ENCODE measurements at regions not wholly inside any gene's neighbourhood (a gene's known extent, or its start where the extent isn't known, plus 50 kb on each side); places are given as distances from the start of the nearest gene placed in this dataset.

DNA sequence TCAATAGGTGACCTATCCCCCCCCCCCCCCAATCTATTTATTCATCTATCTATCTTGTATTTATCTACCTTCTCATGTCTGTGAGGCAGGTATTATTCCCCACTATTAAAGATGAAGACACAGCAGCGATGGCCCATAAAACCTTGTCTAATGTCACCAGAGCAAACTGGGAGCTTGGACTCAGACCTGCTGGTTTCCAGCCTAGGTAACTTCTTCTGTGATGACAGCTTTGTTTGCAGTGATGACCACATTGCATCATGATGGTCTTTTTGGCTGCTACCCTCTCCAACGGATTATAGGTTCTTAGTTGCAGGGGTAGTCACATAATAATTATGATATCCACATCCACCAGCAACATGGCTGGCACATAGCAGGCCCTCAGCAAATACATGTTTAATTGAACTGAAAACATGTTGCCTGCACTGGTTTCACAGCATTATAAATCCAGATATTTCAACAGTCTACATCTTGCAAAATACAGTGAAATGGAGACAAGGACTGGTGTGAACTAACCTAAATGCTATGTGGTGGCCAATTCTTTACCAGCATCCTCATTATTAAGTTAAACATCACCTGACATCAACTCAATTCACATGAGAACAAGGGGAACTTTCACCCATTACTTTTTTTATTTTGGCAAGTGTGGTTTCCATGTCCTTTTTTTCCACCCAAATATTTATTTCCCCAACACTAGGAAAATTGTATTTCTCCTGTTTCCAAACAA is 712.5 kb upstream of the NRSN1 start:
- Histone ChIP-seq H3K4ac (ENCODE audit: low read depth, low read length) (peak overlapping the region; percentile 69), H3K4me3 (ENCODE audit: insufficient read depth, low read depth, low read length) (no peak overlapping the region), H3K4me1 (ENCODE audit: control insufficient read depth, insufficient read depth, low read length) (peaks cover 6% of the 10 kb centered on the region), H3K9me3 (ENCODE audit: control insufficient read depth, insufficient read depth, low read length) (no peaks in the 10 kb centered on the region), H3K79me1 (ENCODE audit: low read depth in 1 of 2, low read length in 2 of 2) (no peaks in the 10 kb centered on the region), H2BK15ac (ENCODE audit: low read depth, low read length) (peak overlapping the region; percentile 82; the same call in 1 of the 3 replicates), H3K14ac (replicated peaks; ENCODE audit: low read depth, low read length) (peak overlapping the region; percentile 22), H3K9ac (ENCODE audit: low read depth, low read length) (no peak overlapping the region), H3K56ac (ENCODE audit: extremely low read depth, insufficient read depth, low read length) (no peak overlapping the region), H3K23ac (ENCODE audit: low read depth, low read length) (peak overlapping the region; percentile 63; the same call in 1 of the 2 replicates), H4K20me1 (ENCODE audit: insufficient read depth, low read length) (peaks cover 3% of the 10 kb centered on the region; the same call in 1 of the 2 replicates), H2BK20ac (ENCODE audit: low read depth, low read length) (peak overlapping the region; percentile 80), H2BK5ac (ENCODE audit: low read depth, low read length, poor library complexity, severe bottlenecking) (peak overlapping the region; percentile 84), H4K8ac (ENCODE audit: low read depth in 2 of 2, low read length in 2 of 2) (peak overlapping the region in 1 of 2 experiments; percentile 69; a peak in 2 of 4 replicates), H4K91ac (ENCODE audit: insufficient read depth, low read depth, low read length) (peak overlapping the region; percentile 52), H3K36me3 (ENCODE audit: control insufficient read depth, insufficient read depth, low read length) (no peaks in the 10 kb centered on the region), H3K4me2 (ENCODE audit: low read depth, low read length) (peak overlapping the region; percentile 18; the same call in 1 of the 2 replicates), H2AFZ (replicated peaks; ENCODE audit: low read length, poor library complexity) (no peak overlapping the region), H2AK5ac (ENCODE audit: low read depth, low read length) (peak overlapping the region; percentile 70; the same call in 1 of the 2 replicates), H3K18ac (ENCODE audit: low read depth, low read length) (peak overlapping the region; percentile 5; the same call in 1 of the 2 replicates), H3K9me1 (ENCODE audit: insufficient read depth, low read length) (peaks cover 4% of the 10 kb centered on the region), H3K27me3 (ENCODE audit: control insufficient read depth, insufficient read depth, low read length) (no peaks in the 10 kb centered on the region), H2AK9ac (replicated peaks; ENCODE audit: low read depth, low read length, poor library complexity) (peak overlapping the region; percentile 60), H3K27ac (ENCODE audit: insufficient read depth, low read length) (peak overlapping the region; percentile 64; the same call in 1 of the 2 replicates), H4K5ac (ENCODE audit: low read depth, low read length) (peak overlapping the region; percentile 46; the same call in 1 of the 2 replicates), H2BK120ac (ENCODE audit: low read depth, low read length) (peak overlapping the region; percentile 82)
- no TSS peak for BruUV-seq (replicated peaks)
- TF ChIP-seq MAFK (IDR thresholded peaks at IDR 0.05; ENCODE audit: low read depth, low read length) (no peak), MXI1 (IDR thresholded peaks at IDR 0.05; ENCODE audit: borderline replicate concordance, low read depth, low read length) (no peak), BHLHE40 (IDR thresholded peaks at IDR 0.05; ENCODE audit: low read depth, low read length) (no peak), RFX5 (IDR thresholded peaks at IDR 0.05; ENCODE audit: low read depth, low read length) (no peak)
- ATAC-seq (ENCODE audit: low read depth) (peak; percentile 40; the same call in 1 of the 2 replicates), DNase-seq (peak; percentile 66)
- intact Hi-C loops (cut with micrococcal nuclease) (loop anchor here (1.0 to 10.0 kb wide), 3 partner anchors 459 to 1265 kb away; no protein-coding TSS in a partner anchor), dilution Hi-C loops (cut with HindIII; ENCODE audit: low sequenced_read_pairs, unreplicated experiment) (no loop called here), in situ Hi-C loops (cut with MboI; ENCODE audit: low sequenced_read_pairs) (no loop called here)
- POLR2A ChIA-PET (ENCODE audit: unreplicated experiment), result no interaction called here
- no CpG with 5 or more reads among the region's 2 CpGs for WGBS, 2 experiments (ENCODE audit: extremely low coverage in 2 of 2, insufficient read length in 1 of 2)
- CTCF ChIA-PET, result interaction anchor here (0.8 to 1.5 kb wide), 4 partner anchors 16 to 644 kb away, joined by 3 read pairs; no protein-coding TSS in a partner anchor
